ENCODE measurements at regions not wholly inside any gene's neighbourhood (a gene's known extent, or its start where the extent isn't known, plus 50 kb on each side); places are given as distances from the start of the nearest gene placed in this dataset.
A peak's percentile ranks its signal among the peaks of the same experiment; 100 is the strongest.

DNA sequence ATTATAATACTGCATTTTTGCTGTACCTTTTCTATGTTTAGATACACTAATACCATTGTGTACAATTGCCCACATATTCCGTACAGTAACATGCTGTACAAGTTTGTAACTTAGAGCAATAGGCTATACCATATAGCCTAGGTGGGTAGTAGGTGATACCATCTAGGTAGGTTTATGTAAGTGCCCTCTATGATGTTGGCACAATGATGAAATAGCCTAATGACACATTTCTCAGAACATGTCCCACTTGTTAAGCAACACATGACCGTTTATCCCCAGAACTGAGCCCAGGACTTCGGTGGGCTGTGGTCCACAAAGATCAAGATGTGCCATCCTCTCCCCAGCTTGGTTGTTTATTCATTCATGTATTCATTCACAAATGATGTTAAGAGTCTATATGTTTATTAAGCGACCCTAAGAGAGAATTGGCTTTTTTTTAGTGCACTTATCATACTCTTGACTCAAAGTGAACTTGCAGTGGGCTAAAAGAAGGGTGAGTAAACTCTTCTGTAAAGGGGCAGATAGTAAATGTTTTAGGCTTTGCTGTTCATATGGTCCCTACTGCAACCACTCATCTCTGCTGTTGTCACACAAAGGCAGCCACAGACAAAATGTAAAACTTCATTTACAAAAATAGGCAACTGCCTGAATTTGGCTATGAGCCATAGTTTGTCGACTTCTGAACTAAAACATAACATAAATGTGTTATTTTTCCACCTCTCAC lies 110.8 kb downstream of the NDUFA12 start (continued):
- TF ChIP-seq IRF3 (IDR thresholded peaks at IDR 0.05; ENCODE audit: low read depth, low read length) = no peak
- no peak for TF ChIP-seq TCF12 (IDR thresholded peaks at IDR 0.05)
- no peak for TF ChIP-seq NFIC (IDR thresholded peaks at IDR 0.05; ENCODE audit: borderline replicate concordance)
- no peak for TF ChIP-seq MEF2A (IDR thresholded peaks at IDR 0.05; ENCODE audit: borderline replicate concordance, low read depth)
- TF ChIP-seq, protein P1, sequence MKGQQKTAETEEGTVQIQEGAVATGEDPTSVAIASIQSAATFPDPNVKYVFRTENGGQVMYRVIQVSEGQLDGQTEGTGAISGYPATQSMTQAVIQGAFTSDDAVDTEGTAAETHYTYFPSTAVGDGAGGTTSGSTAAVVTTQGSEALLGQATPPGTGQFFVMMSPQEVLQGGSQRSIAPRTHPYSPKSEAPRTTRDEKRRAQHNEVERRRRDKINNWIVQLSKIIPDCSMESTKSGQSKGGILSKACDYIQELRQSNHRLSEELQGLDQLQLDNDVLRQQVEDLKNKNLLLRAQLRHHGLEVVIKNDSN (IDR thresholded peaks at IDR 0.05; ENCODE audit: borderline replicate concordance, low read depth) = no peak

- POLR2A ChIA-PET = no interaction called here
- peak; percentile 26 for DNase-seq
- H3K4me2 ChIP-seq = no peak overlapping the region
- no peaks in the 10 kb centered on the region for H3K9me2 ChIP-seq
- H4K20me1 ChIP-seq (ENCODE audit: insufficient read depth) = no peaks in the 10 kb centered on the region
- H3K27me3 ChIP-seq (ENCODE audit: insufficient read depth) = no peaks in the 10 kb centered on the region
- no peaks in the 10 kb centered on the region for H3K9me3 ChIP-seq
- H3K36me3 ChIP-seq (replicated peaks in 1 of 2; ENCODE audit: control insufficient read depth in 1 of 2, insufficient read depth in 2 of 2, low read length in 1 of 2) = no peaks in the 10 kb centered on the region
- H3K4me1 ChIP-seq (ENCODE audit: control insufficient read depth in 1 of 2, insufficient read depth in 2 of 2, low read depth in 1 of 2, low read length in 1 of 2) = peaks cover 0 to 4% of the 10 kb centered on the region in 2 experiments; a peak in 2 of 4 replicates
- no peaks in the 10 kb centered on the region for H3F3A ChIP-seq (replicated peaks; ENCODE audit: insufficient read depth)
- H3K27ac ChIP-seq (ENCODE audit: low read depth in 2 of 2, low read length in 1 of 2) = peak overlapping the region in 1 of 2 experiments; percentile 19; a peak in 1 of 4 replicates
- TF ChIP-seq GATA2 (CRISPR knock-in tag; IDR thresholded peaks at IDR 0.05) = peak; percentile 19; the same call in 1 of the 2 replicates
- TF ChIP-seq GABPA (IDR thresholded peaks at IDR 0.05; ENCODE audit: low read depth) = no peak
- CTCF ChIA-PET = interaction anchor here (0.7 to 4.0 kb wide), 3 partner anchors 9 to 755 kb away, joined by 3 to 26 read pairs (median 3); no protein-coding TSS in a partner anchor
- no peaks in the 10 kb centered on the region for H3K79me2 ChIP-seq (ENCODE audit: insufficient read depth)
- no peak overlapping the region for H3K4me3 ChIP-seq (ENCODE audit: low read depth in 2 of 2, low read length in 1 of 2)
- H3K9ac ChIP-seq = no peak overlapping the region
- 40% methylated on average over 5 of the region's 5 CpGs for WGBS (ENCODE audit: low lambda C conversion rate)
- no peak overlapping the region for H2AFZ ChIP-seq (ENCODE audit: low read depth)
These were observed 113.9 kb downstream of the NDUFA12 start for GRCh38 chr12:94889445-94890210.

GRCh38 chr12:94879542-94879941 lies 124.0 kb downstream of the NDUFA12 start:
- Histone ChIP-seq H3K79me2 (ENCODE audit: insufficient read depth) (no peaks in the 10 kb centered on the region), H3K9ac (no peak overlapping the region), H3K9me2 (no peaks in the 10 kb centered on the region), H2AFZ (ENCODE audit: low read depth) (no peak overlapping the region), H3K9me3 (no peaks in the 10 kb centered on the region), H3K4me2 (no peak overlapping the region), H3K27ac (ENCODE audit: low read depth in 2 of 2, low read length in 1 of 2) (no peak overlapping the region), H3K4me3 (ENCODE audit: low read depth in 2 of 2, low read length in 1 of 2) (no peak overlapping the region), H3F3A (replicated peaks; ENCODE audit: insufficient read depth) (no peaks in the 10 kb centered on the region), H3K4me1 (ENCODE audit: control insufficient read depth in 1 of 2, insufficient read depth in 2 of 2, low read depth in 1 of 2, low read length in 1 of 2) (no peaks in the 10 kb centered on the region), H4K20me1 (ENCODE audit: insufficient read depth) (no peaks in the 10 kb centered on the region), H3K36me3 (replicated peaks in 1 of 2; ENCODE audit: control insufficient read depth in 1 of 2, insufficient read depth in 2 of 2, low read length in 1 of 2) (no peaks in the 10 kb centered on the region), H3K27me3 (ENCODE audit: insufficient read depth) (peaks cover 12% of the 10 kb centered on the region; the same call in 1 of the 2 replicates)
- no peak for DNase-seq
- WGBS (ENCODE audit: low lambda C conversion rate) = 71% methylated on average over 5 of the region's 5 CpGs
- TF ChIP-seq, protein P2, sequence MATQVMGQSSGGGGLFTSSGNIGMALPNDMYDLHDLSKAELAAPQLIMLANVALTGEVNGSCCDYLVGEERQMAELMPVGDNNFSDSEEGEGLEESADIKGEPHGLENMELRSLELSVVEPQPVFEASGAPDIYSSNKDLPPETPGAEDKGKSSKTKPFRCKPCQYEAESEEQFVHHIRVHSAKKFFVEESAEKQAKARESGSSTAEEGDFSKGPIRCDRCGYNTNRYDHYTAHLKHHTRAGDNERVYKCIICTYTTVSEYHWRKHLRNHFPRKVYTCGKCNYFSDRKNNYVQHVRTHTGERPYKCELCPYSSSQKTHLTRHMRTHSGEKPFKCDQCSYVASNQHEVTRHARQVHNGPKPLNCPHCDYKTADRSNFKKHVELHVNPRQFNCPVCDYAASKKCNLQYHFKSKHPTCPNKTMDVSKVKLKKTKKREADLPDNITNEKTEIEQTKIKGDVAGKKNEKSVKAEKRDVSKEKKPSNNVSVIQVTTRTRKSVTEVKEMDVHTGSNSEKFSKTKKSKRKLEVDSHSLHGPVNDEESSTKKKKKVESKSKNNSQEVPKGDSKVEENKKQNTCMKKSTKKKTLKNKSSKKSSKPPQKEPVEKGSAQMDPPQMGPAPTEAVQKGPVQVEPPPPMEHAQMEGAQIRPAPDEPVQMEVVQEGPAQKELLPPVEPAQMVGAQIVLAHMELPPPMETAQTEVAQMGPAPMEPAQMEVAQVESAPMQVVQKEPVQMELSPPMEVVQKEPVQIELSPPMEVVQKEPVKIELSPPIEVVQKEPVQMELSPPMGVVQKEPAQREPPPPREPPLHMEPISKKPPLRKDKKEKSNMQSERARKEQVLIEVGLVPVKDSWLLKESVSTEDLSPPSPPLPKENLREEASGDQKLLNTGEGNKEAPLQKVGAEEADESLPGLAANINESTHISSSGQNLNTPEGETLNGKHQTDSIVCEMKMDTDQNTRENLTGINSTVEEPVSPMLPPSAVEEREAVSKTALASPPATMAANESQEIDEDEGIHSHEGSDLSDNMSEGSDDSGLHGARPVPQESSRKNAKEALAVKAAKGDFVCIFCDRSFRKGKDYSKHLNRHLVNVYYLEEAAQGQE (IDR thresholded peaks at IDR 0.05; ENCODE audit: low read depth, low read length) = peak; percentile 93
- TF ChIP-seq NFIC (IDR thresholded peaks at IDR 0.05; ENCODE audit: borderline replicate concordance) = no peak
- POLR2A ChIA-PET = no interaction called here
- CTCF ChIA-PET = interaction anchor here (0.6 kb wide), 1 partner anchor 196 kb away, joined by 3 read pairs; no protein-coding TSS in a partner anchor

Data from SK-N-SH (cell line).